ENCODE measurements at regions not wholly inside any gene's neighbourhood (a gene's known extent, or its start where the extent isn't known, plus 50 kb on each side); places are given as distances from the start of the nearest gene placed in this dataset.

- no peak for TF ChIP-seq CTCF (IDR thresholded peaks at IDR 0.05)
- TF ChIP-seq POLR2AphosphoS5 (IDR thresholded peaks at IDR 0.05): no peak
- TF ChIP-seq EP300 (IDR thresholded peaks at IDR 0.05; ENCODE audit: low read depth): no peak
Observed at GRCh38 chr12:78683031-78683430, 181.5 kb upstream of the SYT1 start.

Measured in transverse colon (tissue), 4 donors.